Neural progenitor cell (in vitro differentiated cells): ENCODE measurements at regions not wholly inside any gene's neighbourhood (a gene's known extent, or its start where the extent isn't known, plus 50 kb on each side); places are given as distances from the start of the nearest gene placed in this dataset.

Source experiments
- DNase-seq: peaks from one replicate; pipeline ENCODE4 v3.0.0-alpha.2; 2016; ENCODE audit warnings: low spot score
- H2AFZ ChIP-seq: fragments of 200-600 bp; sonication (generic); replicated peaks from 2 replicates; pipeline ENCODE4 v1.6.1; 2016; ENCODE audit warnings: antibody characterized with exemption
- H3F3A ChIP-seq: fragments of 200-600 bp; sonication (generic); 2 replicates; pipeline ENCODE4 v1.6.1; 2016; ENCODE audit warnings: antibody characterized with exemption, low read depth
- H3K27ac ChIP-seq: fragments of 200-600 bp; sonication (generic); 2 replicates; pipeline ENCODE4 v1.5.1; 2016; ENCODE audit warnings: mild to moderate bottlenecking
- H3K27me3 ChIP-seq: fragments of 200-600 bp; sonication (generic); 2 replicates; pipeline ENCODE4 v1.6.1; 2016; ENCODE audit warnings: mild to moderate bottlenecking, moderate library complexity
- H3K36me3 ChIP-seq: fragments of 200-600 bp; sonication (generic); 2 replicates; pipeline ENCODE4 v1.5.1; 2016
- H3K4me1 ChIP-seq: fragments of 200-600 bp; sonication (generic); 2 replicates; pipeline ENCODE4 v1.6.1; 2016; ENCODE audit warnings: mixed run types
- H3K4me2 ChIP-seq: fragments of 200-600 bp; sonication (generic); 2 replicates; pipeline ENCODE4 v1.6.1; 2016
- H3K4me3 ChIP-seq: fragments of 200-600 bp; sonication (generic); 2 replicates; pipeline ENCODE4 v1.5.1; 2016
- H3K79me2 ChIP-seq: fragments of 200-600 bp; sonication (generic); 2 replicates; pipeline ENCODE4 v1.6.1; 2016; ENCODE audit warnings: low read depth
- H3K9ac ChIP-seq: fragments of 200-600 bp; sonication (generic); 2 replicates; pipeline ENCODE4 v1.6.1; 2016
- H3K9me3 ChIP-seq: fragments of 200-600 bp; sonication (generic); 2 replicates; pipeline ENCODE4 v1.5.1; 2016; ENCODE audit warnings: low read depth
- H4K20me1 ChIP-seq: fragments of 200-600 bp; sonication (generic); 2 replicates; pipeline ENCODE4 v1.6.1; 2016; ENCODE audit warnings: low read depth
- H3K27ac Mint-ChIP-seq: 3 replicates; pipeline ENCODE4 v1.8.0; 2021; ENCODE audit warnings: mixed read lengths
- H3K27me3 Mint-ChIP-seq: 2 replicates; pipeline ENCODE4 v1.8.0; 2022; ENCODE audit warnings: low read depth, mild to moderate bottlenecking, inconsistent platforms, moderate library complexity, mixed read lengths; ENCODE audit not compliant: insufficient read depth
- H3K36me3 Mint-ChIP-seq: 3 replicates; pipeline ENCODE4 v1.8.0; 2021; ENCODE audit warnings: mixed read lengths
- H3K4me1 Mint-ChIP-seq: 3 replicates; pipeline ENCODE4 v1.8.0; 2021; ENCODE audit warnings: mixed read lengths
- H3K4me3 Mint-ChIP-seq: 3 replicates; pipeline ENCODE4 v1.8.0; 2021; ENCODE audit warnings: mild to moderate bottlenecking, moderate library complexity, mixed read lengths
- H3K9me3 Mint-ChIP-seq: 3 replicates; pipeline ENCODE4 v1.8.0; 2020; ENCODE audit warnings: mixed read lengths
- EZH2 ChIP-seq: fragments of 200-600 bp; sonication (generic); IDR thresholded peaks from 2 replicates; pipeline ENCODE4 v1.6.1; 2017; ENCODE audit warnings: antibody characterized with exemption, mild to moderate bottlenecking, moderate library complexity
- EZH2phosphoT487 ChIP-seq: fragments of 200-600 bp; sonication (generic); IDR thresholded peaks from 2 replicates; pipeline ENCODE4 v1.6.1; 2017; ENCODE audit warnings: antibody characterized with exemption
- TF ChIP-seq, protein P1 (sequence below): fragments of 200-600 bp; sonication (generic); IDR thresholded peaks from 2 replicates; pipeline ENCODE4 v1.5.1; 2017; ENCODE audit warnings: antibody characterized with exemption, mild to moderate bottlenecking

DNA sequence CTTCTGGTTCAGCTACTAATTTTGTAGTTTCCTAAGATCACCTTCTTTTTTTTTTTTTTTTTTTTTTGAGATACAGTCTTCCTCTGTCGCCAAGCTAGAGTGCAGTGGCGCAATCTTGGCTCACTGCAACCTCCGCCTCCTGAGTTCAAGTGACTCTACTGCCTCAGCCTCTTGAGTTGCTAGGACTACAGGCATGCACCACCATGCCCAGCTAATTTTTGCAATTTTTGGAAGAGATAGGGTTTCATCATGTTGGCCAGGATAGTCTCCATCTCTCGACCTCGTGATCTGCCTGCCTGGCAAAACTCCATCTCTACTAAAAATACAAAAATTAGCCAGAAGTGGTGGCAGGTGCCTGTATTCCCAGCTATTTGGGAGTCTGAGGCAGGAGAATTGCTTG, 301.5 kb upstream of the TFPI start:
- H3K36me3 Mint-ChIP-seq, result no peaks in the 10 kb centered on the region
- H3K4me1 Mint-ChIP-seq, result no peaks in the 10 kb centered on the region
- no peaks in the 10 kb centered on the region for H3F3A ChIP-seq
- no peaks in the 10 kb centered on the region for H3K9me3 ChIP-seq
- H3K27ac Mint-ChIP-seq, result no peak overlapping the region
- H3K9me3 Mint-ChIP-seq, result no peaks in the 10 kb centered on the region
- H3K4me3 ChIP-seq, result no peak overlapping the region
- no peaks in the 10 kb centered on the region for H4K20me1 ChIP-seq
- H3K36me3 ChIP-seq, result no peaks in the 10 kb centered on the region
- H3K27me3 Mint-ChIP-seq, result no peaks in the 10 kb centered on the region
- no peak overlapping the region for H3K27ac ChIP-seq
- H3K9ac ChIP-seq, result no peak overlapping the region
- no peak overlapping the region for H3K4me3 Mint-ChIP-seq
- no peaks in the 10 kb centered on the region for H3K27me3 ChIP-seq
- no peaks in the 10 kb centered on the region for H3K79me2 ChIP-seq
- H3K4me2 ChIP-seq, result no peak overlapping the region
- H2AFZ ChIP-seq, result no peak overlapping the region
- H3K4me1 ChIP-seq, result no peaks in the 10 kb centered on the region
- no peak for TF ChIP-seq EZH2phosphoT487
- TF ChIP-seq EZH2, result no peak
- TF ChIP-seq, protein P1, sequence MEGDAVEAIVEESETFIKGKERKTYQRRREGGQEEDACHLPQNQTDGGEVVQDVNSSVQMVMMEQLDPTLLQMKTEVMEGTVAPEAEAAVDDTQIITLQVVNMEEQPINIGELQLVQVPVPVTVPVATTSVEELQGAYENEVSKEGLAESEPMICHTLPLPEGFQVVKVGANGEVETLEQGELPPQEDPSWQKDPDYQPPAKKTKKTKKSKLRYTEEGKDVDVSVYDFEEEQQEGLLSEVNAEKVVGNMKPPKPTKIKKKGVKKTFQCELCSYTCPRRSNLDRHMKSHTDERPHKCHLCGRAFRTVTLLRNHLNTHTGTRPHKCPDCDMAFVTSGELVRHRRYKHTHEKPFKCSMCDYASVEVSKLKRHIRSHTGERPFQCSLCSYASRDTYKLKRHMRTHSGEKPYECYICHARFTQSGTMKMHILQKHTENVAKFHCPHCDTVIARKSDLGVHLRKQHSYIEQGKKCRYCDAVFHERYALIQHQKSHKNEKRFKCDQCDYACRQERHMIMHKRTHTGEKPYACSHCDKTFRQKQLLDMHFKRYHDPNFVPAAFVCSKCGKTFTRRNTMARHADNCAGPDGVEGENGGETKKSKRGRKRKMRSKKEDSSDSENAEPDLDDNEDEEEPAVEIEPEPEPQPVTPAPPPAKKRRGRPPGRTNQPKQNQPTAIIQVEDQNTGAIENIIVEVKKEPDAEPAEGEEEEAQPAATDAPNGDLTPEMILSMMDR, result no peak
- no peak for DNase-seq

DNA sequence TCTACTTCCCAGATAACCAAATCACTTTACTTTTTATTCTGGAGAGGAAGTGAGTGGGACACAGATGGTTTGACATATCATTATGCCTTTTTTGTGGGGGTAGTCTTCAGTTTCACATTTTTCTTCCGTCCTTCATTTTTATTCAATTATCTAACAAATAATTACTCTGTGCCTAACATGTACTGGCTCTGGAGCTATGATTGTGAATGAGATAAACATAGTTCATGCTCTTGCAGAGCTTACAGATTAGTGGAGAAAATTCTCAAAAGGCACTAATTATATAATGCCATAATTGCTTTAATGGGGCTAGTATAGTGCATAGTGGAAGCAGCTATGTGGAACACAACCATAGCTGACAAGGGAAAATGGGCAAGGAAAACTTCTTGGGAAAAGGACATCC, 303.6 kb upstream of the TFPI start:
- H3K27ac ChIP-seq, result no peak overlapping the region
- no peak overlapping the region for H2AFZ ChIP-seq

DNA sequence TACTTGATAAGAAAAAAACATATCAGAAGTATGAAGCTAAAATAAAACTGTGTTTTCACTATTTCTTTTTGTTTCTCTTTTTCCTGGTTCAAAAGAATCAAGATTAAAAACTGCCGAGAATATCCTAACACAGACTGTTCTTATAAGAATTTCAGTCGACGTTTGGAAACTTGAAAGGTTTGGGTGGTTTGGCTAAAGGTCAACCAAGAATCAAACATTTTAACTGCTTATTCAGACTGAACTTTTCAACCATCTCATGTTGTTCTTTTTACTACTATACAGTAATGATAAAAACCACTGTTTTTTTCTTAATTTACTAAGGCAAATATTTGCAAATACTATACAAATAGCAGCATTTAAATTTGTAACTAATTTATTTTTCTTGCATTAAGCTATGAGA, 308.5 kb upstream of the TFPI start:
- H3K79me2 ChIP-seq, result no peaks in the 10 kb centered on the region
- no peaks in the 10 kb centered on the region for H3K9me3 ChIP-seq
- H3F3A ChIP-seq, result no peaks in the 10 kb centered on the region
- H3K9ac ChIP-seq, result no peak overlapping the region
- H4K20me1 ChIP-seq, result no peaks in the 10 kb centered on the region
- no peak overlapping the region for H3K27ac ChIP-seq
- TF ChIP-seq, protein P1, result no peak
- TF ChIP-seq EZH2phosphoT487, result no peak
- no peak for TF ChIP-seq EZH2
- H3K4me1 ChIP-seq, result no peaks in the 10 kb centered on the region
- H3K36me3 Mint-ChIP-seq, result no peaks in the 10 kb centered on the region
- peaks cover 18% of the 10 kb centered on the region for H3K9me3 Mint-ChIP-seq
- no peak overlapping the region for H3K4me3 ChIP-seq
- no peaks in the 10 kb centered on the region for H3K27me3 ChIP-seq
- H3K36me3 ChIP-seq, result no peaks in the 10 kb centered on the region
- H3K4me1 Mint-ChIP-seq, result no peaks in the 10 kb centered on the region
- DNase-seq, result no peak
- no peak overlapping the region for H3K4me2 ChIP-seq
- H3K27ac Mint-ChIP-seq, result no peak overlapping the region
- H2AFZ ChIP-seq, result no peak overlapping the region
- H3K27me3 Mint-ChIP-seq, result peaks cover 2% of the 10 kb centered on the region
- no peak overlapping the region for H3K4me3 Mint-ChIP-seq

More for the DNA sequence above, 303.6 kb upstream of the TFPI start:
- H3K4me2 ChIP-seq, result no peak overlapping the region
- TF ChIP-seq EZH2 (no peak), EZH2phosphoT487 (no peak)
- TF ChIP-seq, protein P1, result no peak
- Mint-ChIP-seq H3K9me3 (no peaks in the 10 kb centered on the region), H3K27ac (no peak overlapping the region), H3K27me3 (no peaks in the 10 kb centered on the region), H3K36me3 (no peaks in the 10 kb centered on the region), H3K4me3 (no peak overlapping the region), H3K4me1 (no peaks in the 10 kb centered on the region)
- no peak for DNase-seq
- H3K9me3 ChIP-seq, result no peaks in the 10 kb centered on the region
- no peaks in the 10 kb centered on the region for H3F3A ChIP-seq
- H4K20me1 ChIP-seq, result no peaks in the 10 kb centered on the region
- no peak overlapping the region for H3K9ac ChIP-seq
- H3K79me2 ChIP-seq, result no peaks in the 10 kb centered on the region
- no peaks in the 10 kb centered on the region for H3K36me3 ChIP-seq
- no peak overlapping the region for H3K4me3 ChIP-seq
- no peaks in the 10 kb centered on the region for H3K27me3 ChIP-seq
- H3K4me1 ChIP-seq, result no peaks in the 10 kb centered on the region
